HG03175 (cell line): ENCODE measurements at regions not wholly inside any gene's neighbourhood (a gene's known extent, or its start where the extent isn't known, plus 50 kb on each side); places are given as distances from the start of the nearest gene placed in this dataset.
"Not testable (repeated sequence)": the region's sequence is repeated elsewhere in the genome, so short reads cannot be mapped to it uniquely, and the experiment has no call there.

Source experiments
- ATAC-seq: cut with Tn5 transposase; IDR thresholded peaks from one replicate; pipeline ENCODE4 v1.9.1; 2021; ENCODE audit warnings: mild to moderate bottlenecking, moderate library complexity; ENCODE audit not compliant: unreplicated experiment

- ATAC-seq, result not testable (repeated sequence)
Observed at GRCh38 chr17:21626987-21627386, 65.3 kb upstream of the KCNJ18 start.
